ENCODE measurements at regions not wholly inside any gene's neighbourhood (a gene's known extent, or its start where the extent isn't known, plus 50 kb on each side); places are given as distances from the start of the nearest gene placed in this dataset.

GRCh38 chr13:105112561-105112960 is 1422.9 kb downstream of the EFNB2 start:
- Histone ChIP-seq H3K27me3 (ENCODE audit: insufficient read depth, low read length) (no peaks in the 10 kb centered on the region), H3K9ac (ENCODE audit: low read length) (no peak overlapping the region), H3K9me3 (ENCODE audit: control insufficient read depth in 1 of 2, insufficient read depth in 1 of 2, low read depth in 1 of 2, low read length in 2 of 2) (no peaks in the 10 kb centered on the region), H3K27ac (ENCODE audit: low read depth, low read length) (no peak overlapping the region), H3K9me2 (ENCODE audit: insufficient read depth) (no peaks in the 10 kb centered on the region), H3K36me3 (ENCODE audit: control insufficient read depth in 1 of 2, insufficient read depth in 2 of 2, low read length in 2 of 2) (no peaks in the 10 kb centered on the region), H3K4me2 (ENCODE audit: low read length) (no peak overlapping the region), H3K79me2 (ENCODE audit: insufficient read depth, low read length) (no peaks in the 10 kb centered on the region), H3K4me1 (ENCODE audit: control insufficient read depth in 1 of 2, insufficient read depth in 2 of 2, low read length in 2 of 2) (no peaks in the 10 kb centered on the region), H4K20me1 (ENCODE audit: insufficient read depth) (no peaks in the 10 kb centered on the region), H2AFZ (ENCODE audit: low read depth, low read length, poor library complexity, severe bottlenecking) (no peak overlapping the region), H3K4me3 (replicated peaks in 1 of 2; ENCODE audit: low read depth in 1 of 2, low read length in 2 of 2) (no peak overlapping the region)
- no peak for DNase-seq (ENCODE audit: low read depth, low spot score)
- ChIA-PET CTCF (no interaction called here), RAD21 (ENCODE audit: low non-redundant PET in 1 of 2, low total read pairs in 2 of 2, uncharacterized antibody in 2 of 2, unreplicated experiment in 2 of 2) (no interaction called here), POLR2A (no interaction called here)
- ATAC-seq, result no peak
- intact Hi-C loops (cut with micrococcal nuclease), result no loop called here
- TF ChIP-seq SP1 (IDR thresholded peaks at IDR 0.05; ENCODE audit: low read depth) (no peak), SIN3A (IDR thresholded peaks at IDR 0.05; ENCODE audit: low read depth) (no peak), EZH2 (IDR thresholded peaks at IDR 0.05) (no peak), SRF (IDR thresholded peaks at IDR 0.05; ENCODE audit: low read depth) (no peak), MAX (IDR thresholded peaks at IDR 0.05) (no peak), ZNF274 (IDR thresholded peaks at IDR 0.05; ENCODE audit: low read depth, low read length) (no peak), CBX3 (IDR thresholded peaks at IDR 0.05; ENCODE audit: low read depth) (no peak), ZBTB33 (IDR thresholded peaks at IDR 0.05; ENCODE audit: extremely low read depth, insufficient replicate concordance, low read length) (no peak), ZFX (IDR thresholded peaks at IDR 0.05) (no peak), REST (IDR thresholded peaks at IDR 0.05; ENCODE audit: low read depth) (no peak), RAD21 (IDR thresholded peaks at IDR 0.05; ENCODE audit: low read depth) (no peak), CEBPB (IDR thresholded peaks at IDR 0.05; ENCODE audit: low read depth) (no peak), TCF7L2 (IDR thresholded peaks at IDR 0.05; ENCODE audit: borderline replicate concordance, extremely low read depth, insufficient read depth, insufficient read length) (no peak), CTCF (IDR thresholded peaks at IDR 0.05 in 2 of 3, conservative IDR thresholded peaks at IDR 0.05 in 1 of 3; ENCODE audit: borderline replicate concordance in 1 of 3, insufficient read depth in 1 of 3, low read depth in 2 of 3, low read length in 2 of 3) (no peak), POLR2AphosphoS5 (IDR thresholded peaks at IDR 0.05; ENCODE audit: low read depth, low read length) (no peak), ATF3 (IDR thresholded peaks at IDR 0.05) (no peak), JUND (IDR thresholded peaks at IDR 0.05) (no peak), ELF1 (IDR thresholded peaks at IDR 0.05; ENCODE audit: borderline replicate concordance, low read depth) (no peak)
- no TSS peak for BruUV-seq (replicated peaks)

Measured in HCT116 (cell line).